WTC11 (cell line): ENCODE measurements at regions not wholly inside any gene's neighbourhood (a gene's known extent, or its start where the extent isn't known, plus 50 kb on each side); places are given as distances from the start of the nearest gene placed in this dataset.

Source experiments
- ARID4B ChIP-seq: sonication (generic); formaldehyde crosslinking; IDR thresholded peaks from 2 replicates; pipeline ENCODE4 v1.8.0; 2023; ENCODE audit warnings: missing genetic modification reagents, mild to moderate bottlenecking, borderline replicate concordance
- ATF6 ChIP-seq: sonication (generic); formaldehyde crosslinking; IDR thresholded peaks from 2 replicates; pipeline ENCODE4 v1.8.1; 2023; ENCODE audit warnings: mild to moderate bottlenecking, missing genetic modification reagents
- ELF4 ChIP-seq: sonication (generic); formaldehyde crosslinking; IDR thresholded peaks from 2 replicates; pipeline ENCODE4 v1.8.1; 2022; ENCODE audit warnings: low read depth, mild to moderate bottlenecking, moderate library complexity, missing genetic modification reagents
- FOXJ3 ChIP-seq: sonication (generic); formaldehyde crosslinking; IDR thresholded peaks from 2 replicates; pipeline ENCODE4 v1.9.0; 2021; ENCODE audit warnings: missing genetic modification reagents, mild to moderate bottlenecking, borderline replicate concordance
- FOXP1 ChIP-seq: sonication (generic); formaldehyde crosslinking; IDR thresholded peaks from 2 replicates; pipeline ENCODE4 v1.8.0; 2022; ENCODE audit warnings: missing genetic modification reagents, mild to moderate bottlenecking, moderate library complexity, borderline replicate concordance
- MAX ChIP-seq: sonication (generic); formaldehyde crosslinking; IDR thresholded peaks from 2 replicates; pipeline ENCODE4 v1.8.0; 2022; ENCODE audit warnings: mild to moderate bottlenecking, missing genetic modification reagents
- NFYB ChIP-seq: sonication (generic); formaldehyde crosslinking; conservative IDR thresholded peaks from 2 replicates; pipeline ENCODE4 v1.8.0; 2022; ENCODE audit warnings: low read depth, missing genetic modification reagents
- SP1 ChIP-seq: sonication (generic); formaldehyde crosslinking; conservative IDR thresholded peaks from 2 replicates; pipeline ENCODE4 v1.8.1; 2022; ENCODE audit warnings: missing genetic modification reagents
- TF ChIP-seq, protein P1 (sequence below): fragments of 200-600 bp; IDR thresholded peaks from 2 replicates; pipeline ENCODE4 v1.8.0; 2022; ENCODE audit warnings: antibody characterized with exemption

DNA sequence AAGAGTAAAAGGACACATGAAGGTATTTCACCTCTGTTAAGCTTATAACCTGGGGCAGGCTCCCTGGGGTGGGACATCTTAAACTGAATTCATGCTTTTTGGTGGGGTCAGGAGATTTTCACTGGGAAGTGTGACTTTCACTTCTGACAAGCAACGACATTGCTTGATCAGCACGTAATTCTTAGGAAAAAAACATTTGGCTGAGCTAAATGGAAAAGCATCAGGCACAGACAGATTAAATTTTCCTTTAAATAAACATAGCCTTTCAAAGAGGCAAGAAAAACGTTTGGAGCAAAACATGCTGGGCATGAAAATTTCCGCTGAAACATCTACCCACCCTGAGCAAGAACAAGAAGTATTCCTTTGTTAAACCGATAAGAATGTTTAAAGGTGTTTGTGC, 674.0 kb upstream of the CELF4 start:
- TF ChIP-seq FOXJ3 (no peak), ARID4B (CRISPR knock-in tag) (no peak), NFYB (CRISPR knock-in tag) (no peak), ELF4 (CRISPR knock-in tag) (no peak), FOXP1 (CRISPR knock-in tag) (no peak), ATF6 (no peak), MAX (CRISPR knock-in tag) (no peak), SP1 (CRISPR knock-in tag) (no peak)
- TF ChIP-seq, protein P1, sequence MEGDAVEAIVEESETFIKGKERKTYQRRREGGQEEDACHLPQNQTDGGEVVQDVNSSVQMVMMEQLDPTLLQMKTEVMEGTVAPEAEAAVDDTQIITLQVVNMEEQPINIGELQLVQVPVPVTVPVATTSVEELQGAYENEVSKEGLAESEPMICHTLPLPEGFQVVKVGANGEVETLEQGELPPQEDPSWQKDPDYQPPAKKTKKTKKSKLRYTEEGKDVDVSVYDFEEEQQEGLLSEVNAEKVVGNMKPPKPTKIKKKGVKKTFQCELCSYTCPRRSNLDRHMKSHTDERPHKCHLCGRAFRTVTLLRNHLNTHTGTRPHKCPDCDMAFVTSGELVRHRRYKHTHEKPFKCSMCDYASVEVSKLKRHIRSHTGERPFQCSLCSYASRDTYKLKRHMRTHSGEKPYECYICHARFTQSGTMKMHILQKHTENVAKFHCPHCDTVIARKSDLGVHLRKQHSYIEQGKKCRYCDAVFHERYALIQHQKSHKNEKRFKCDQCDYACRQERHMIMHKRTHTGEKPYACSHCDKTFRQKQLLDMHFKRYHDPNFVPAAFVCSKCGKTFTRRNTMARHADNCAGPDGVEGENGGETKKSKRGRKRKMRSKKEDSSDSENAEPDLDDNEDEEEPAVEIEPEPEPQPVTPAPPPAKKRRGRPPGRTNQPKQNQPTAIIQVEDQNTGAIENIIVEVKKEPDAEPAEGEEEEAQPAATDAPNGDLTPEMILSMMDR = no peak
